Neural progenitor cell (in vitro differentiated cells): ENCODE measurements at regions not wholly inside any gene's neighbourhood (a gene's known extent, or its start where the extent isn't known, plus 50 kb on each side); places are given as distances from the start of the nearest gene placed in this dataset.

ENCODE experiments used
- DNase-seq: peaks from one replicate; pipeline ENCODE4 v3.0.0-alpha.2; 2016; ENCODE audit warnings: low spot score
- H2AFZ ChIP-seq: fragments of 200-600 bp; sonication (generic); replicated peaks from 2 replicates; pipeline ENCODE4 v1.6.1; 2016; ENCODE audit warnings: antibody characterized with exemption
- H3F3A ChIP-seq: fragments of 200-600 bp; sonication (generic); 2 replicates; pipeline ENCODE4 v1.6.1; 2016; ENCODE audit warnings: antibody characterized with exemption, low read depth
- H3K27ac ChIP-seq: fragments of 200-600 bp; sonication (generic); 2 replicates; pipeline ENCODE4 v1.5.1; 2016; ENCODE audit warnings: mild to moderate bottlenecking
- H3K27me3 ChIP-seq: fragments of 200-600 bp; sonication (generic); 2 replicates; pipeline ENCODE4 v1.6.1; 2016; ENCODE audit warnings: mild to moderate bottlenecking, moderate library complexity
- H3K36me3 ChIP-seq: fragments of 200-600 bp; sonication (generic); 2 replicates; pipeline ENCODE4 v1.5.1; 2016
- H3K4me1 ChIP-seq: fragments of 200-600 bp; sonication (generic); 2 replicates; pipeline ENCODE4 v1.6.1; 2016; ENCODE audit warnings: mixed run types
- H3K4me2 ChIP-seq: fragments of 200-600 bp; sonication (generic); 2 replicates; pipeline ENCODE4 v1.6.1; 2016
- H3K4me3 ChIP-seq: fragments of 200-600 bp; sonication (generic); 2 replicates; pipeline ENCODE4 v1.5.1; 2016
- H3K79me2 ChIP-seq: fragments of 200-600 bp; sonication (generic); 2 replicates; pipeline ENCODE4 v1.6.1; 2016; ENCODE audit warnings: low read depth
- H3K9ac ChIP-seq: fragments of 200-600 bp; sonication (generic); 2 replicates; pipeline ENCODE4 v1.6.1; 2016
- H3K9me3 ChIP-seq: fragments of 200-600 bp; sonication (generic); 2 replicates; pipeline ENCODE4 v1.5.1; 2016; ENCODE audit warnings: low read depth
- H4K20me1 ChIP-seq: fragments of 200-600 bp; sonication (generic); 2 replicates; pipeline ENCODE4 v1.6.1; 2016; ENCODE audit warnings: low read depth
- H3K27ac Mint-ChIP-seq: 3 replicates; pipeline ENCODE4 v1.8.0; 2021; ENCODE audit warnings: mixed read lengths
- H3K27me3 Mint-ChIP-seq: 2 replicates; pipeline ENCODE4 v1.8.0; 2022; ENCODE audit warnings: low read depth, mild to moderate bottlenecking, inconsistent platforms, moderate library complexity, mixed read lengths; ENCODE audit not compliant: insufficient read depth
- H3K36me3 Mint-ChIP-seq: 3 replicates; pipeline ENCODE4 v1.8.0; 2021; ENCODE audit warnings: mixed read lengths
- H3K4me1 Mint-ChIP-seq: 3 replicates; pipeline ENCODE4 v1.8.0; 2021; ENCODE audit warnings: mixed read lengths
- H3K4me3 Mint-ChIP-seq: 3 replicates; pipeline ENCODE4 v1.8.0; 2021; ENCODE audit warnings: mild to moderate bottlenecking, moderate library complexity, mixed read lengths
- H3K9me3 Mint-ChIP-seq: 3 replicates; pipeline ENCODE4 v1.8.0; 2020; ENCODE audit warnings: mixed read lengths
- CTCF ChIP-seq: fragments of 200-600 bp; sonication (generic); IDR thresholded peaks from 2 replicates; pipeline ENCODE4 v1.5.1; 2017; ENCODE audit warnings: antibody characterized with exemption, mild to moderate bottlenecking
- EZH2 ChIP-seq: fragments of 200-600 bp; sonication (generic); IDR thresholded peaks from 2 replicates; pipeline ENCODE4 v1.6.1; 2017; ENCODE audit warnings: antibody characterized with exemption, mild to moderate bottlenecking, moderate library complexity
- EZH2phosphoT487 ChIP-seq: fragments of 200-600 bp; sonication (generic); IDR thresholded peaks from 2 replicates; pipeline ENCODE4 v1.6.1; 2017; ENCODE audit warnings: antibody characterized with exemption

GRCh38 chr9:108544866-108545265 lies 310.9 kb downstream of the ACTL7B start:
- Histone ChIP-seq H3F3A (peaks cover 11% of the 10 kb centered on the region), H3K9ac (no peak overlapping the region), H3K4me2 (no peak overlapping the region), H3K79me2 (no peaks in the 10 kb centered on the region), H2AFZ (peak overlapping the region; percentile 19), H3K27me3 (no peaks in the 10 kb centered on the region), H3K36me3 (no peaks in the 10 kb centered on the region), H3K27ac (no peak overlapping the region), H4K20me1 (no peaks in the 10 kb centered on the region), H3K4me1 (peaks cover 10% of the 10 kb centered on the region), H3K4me3 (no peak overlapping the region), H3K9me3 (no peaks in the 10 kb centered on the region)
- Mint-ChIP-seq H3K4me3 (no peak overlapping the region), H3K36me3 (no peaks in the 10 kb centered on the region), H3K4me1 (peaks cover 8% of the 10 kb centered on the region), H3K27me3 (peaks cover 2% of the 10 kb centered on the region), H3K9me3 (no peaks in the 10 kb centered on the region), H3K27ac (no peak overlapping the region)
- TF ChIP-seq CTCF (no peak), EZH2 (no peak), EZH2phosphoT487 (no peak)
- no peak for DNase-seq

GRCh38 chr9:108543251-108543778 lies 312.5 kb downstream of the ACTL7B start:
- no peaks in the 10 kb centered on the region for H3K27me3 Mint-ChIP-seq
- Histone ChIP-seq H3K79me2 (no peaks in the 10 kb centered on the region), H3K4me2 (peak overlapping the region; percentile 21), H3K36me3 (no peaks in the 10 kb centered on the region), H3K9me3 (no peaks in the 10 kb centered on the region), H2AFZ (no peak overlapping the region), H3K27me3 (no peaks in the 10 kb centered on the region), H3K27ac (no peak overlapping the region), H3K9ac (no peak overlapping the region), H3K4me3 (no peak overlapping the region), H3F3A (peaks cover 11% of the 10 kb centered on the region), H4K20me1 (no peaks in the 10 kb centered on the region), H3K4me1 (peaks cover 10% of the 10 kb centered on the region)
- peaks cover 4% of the 10 kb centered on the region for H3K9me3 Mint-ChIP-seq
- no peak overlapping the region for H3K27ac Mint-ChIP-seq
- TF ChIP-seq EZH2 (no peak), CTCF (no peak), EZH2phosphoT487 (no peak)
- H3K4me1 Mint-ChIP-seq = peaks cover 8% of the 10 kb centered on the region
- H3K4me3 Mint-ChIP-seq = no peak overlapping the region
- no peaks in the 10 kb centered on the region for H3K36me3 Mint-ChIP-seq
- peak; percentile 74 for DNase-seq

- no peaks in the 10 kb centered on the region for H4K20me1 ChIP-seq
- Mint-ChIP-seq H3K27me3 (peaks cover 4% of the 10 kb centered on the region), H3K4me1 (no peaks in the 10 kb centered on the region), H3K36me3 (no peaks in the 10 kb centered on the region), H3K9me3 (peaks cover 4% of the 10 kb centered on the region), H3K4me3 (no peak overlapping the region), H3K27ac (no peak overlapping the region)
- no peak for TF ChIP-seq CTCF
- no peak for TF ChIP-seq EZH2phosphoT487
- TF ChIP-seq EZH2 = no peak
- H3K9me3 ChIP-seq = no peaks in the 10 kb centered on the region
- H3K4me1 ChIP-seq = peaks cover under 1% of the 10 kb centered on the region
- no peak overlapping the region for H3K9ac ChIP-seq
- no peak overlapping the region for H2AFZ ChIP-seq
- no peaks in the 10 kb centered on the region for H3K36me3 ChIP-seq
- H3K4me2 ChIP-seq = no peak overlapping the region
- no peaks in the 10 kb centered on the region for H3K79me2 ChIP-seq
- DNase-seq = no peak
- H3K27me3 ChIP-seq = no peaks in the 10 kb centered on the region
- no peak overlapping the region for H3K4me3 ChIP-seq
- H3F3A ChIP-seq = peaks cover 1% of the 10 kb centered on the region
- H3K27ac ChIP-seq = no peak overlapping the region
Observed at GRCh38 chr9:108537756-108538155, 318.0 kb downstream of the ACTL7B start.
